SU-DHL-6 (cell line): ENCODE measurements at regions not wholly inside any gene's neighbourhood (a gene's known extent, or its start where the extent isn't known, plus 50 kb on each side); places are given as distances from the start of the nearest gene placed in this dataset.

ENCODE experiments used
- H2AFZ ChIP-seq: fragments of 200-600 bp; sonication (generic); 2 replicates; pipeline ENCODE4 v1.6.1; 2014; ENCODE audit warnings: low read depth, mild to moderate bottlenecking, moderate library complexity, mixed read lengths, antibody characterized with exemption, low read length; ENCODE audit not compliant: severe bottlenecking
- H3F3A ChIP-seq: fragments of 200-600 bp; shearing (Covaris generic); 2 replicates; pipeline ENCODE4 v1.6.0; 2016; ENCODE audit warnings: antibody characterized with exemption, mild to moderate bottlenecking; ENCODE audit not compliant: insufficient read depth
- H3K27ac ChIP-seq: fragments of 200-600 bp; sonication (generic); 2 replicates; pipeline ENCODE4 v1.5.1; 2016; ENCODE audit warnings: low read depth, mild to moderate bottlenecking, low read length, moderate library complexity, mixed read lengths
- H3K27me3 ChIP-seq: fragments of 200-600 bp; sonication (generic), shearing (Covaris generic); 2 replicates; pipeline ENCODE4 v1.6.0; 2014; ENCODE audit warnings: mild to moderate bottlenecking, low read length
- H3K36me3 ChIP-seq: fragments of 200-600 bp; sonication (generic); 2 replicates; pipeline ENCODE4 v1.6.1; 2014; ENCODE audit warnings: mild to moderate bottlenecking, low read length, mixed read lengths
- H3K4me2 ChIP-seq: fragments of 300-600, 200-600 bp; shearing (Covaris generic), sonication (generic); 2 replicates; pipeline ENCODE4 v1.6.0; 2014; ENCODE audit warnings: low read length, low read depth, mild to moderate bottlenecking; ENCODE audit not compliant: poor library complexity, severe bottlenecking
- H3K4me3 ChIP-seq: fragments of 200-600 bp; sonication (generic); 2 replicates; pipeline ENCODE4 v1.5.1; 2014; ENCODE audit warnings: antibody characterized with exemption, low read length, mild to moderate bottlenecking, mixed read lengths; ENCODE audit not compliant: insufficient read depth, poor library complexity, severe bottlenecking
- H3K79me2 ChIP-seq: fragments of 200-600 bp; sonication (generic); 2 replicates; pipeline ENCODE4 v1.6.1; 2014; ENCODE audit warnings: mild to moderate bottlenecking, low read length, moderate library complexity; ENCODE audit not compliant: insufficient read depth
- H3K9ac ChIP-seq: fragments of 200-600 bp; sonication (generic); 2 replicates; pipeline ENCODE4 v1.7.0; 2014; ENCODE audit warnings: mild to moderate bottlenecking, low read length
- H3K9me2 ChIP-seq: fragments of 200-600 bp; sonication (generic); replicated peaks from 2 replicates; pipeline ENCODE4 v1.6.1; 2014; ENCODE audit warnings: low read length; ENCODE audit not compliant: insufficient read depth
- H3K9me3 ChIP-seq: fragments of 200-600 bp; sonication (generic); 2 replicates; pipeline ENCODE4 v1.6.1; 2014; ENCODE audit warnings: low read length, mixed read lengths; ENCODE audit not compliant: insufficient read depth
- H4K20me1 ChIP-seq: fragments of 200-600 bp; sonication (generic); 2 replicates; pipeline ENCODE4 v1.6.1; 2014; ENCODE audit warnings: low read depth, mild to moderate bottlenecking, antibody characterized with exemption, low read length, moderate library complexity, mixed read lengths
- CTCF ChIP-seq: fragments of 200-600 bp; sonication (generic); IDR thresholded peaks from one replicate; pipeline ENCODE4 v1.5.1; 2017; ENCODE audit warnings: antibody characterized with exemption, mild to moderate bottlenecking, low read length, moderate library complexity; ENCODE audit not compliant: insufficient read depth, poor library complexity, severe bottlenecking
- EZH2phosphoT487 ChIP-seq: fragments of 200-600 bp; sonication (generic), shearing (Covaris generic); conservative IDR thresholded peaks from 2 replicates; pipeline ENCODE4 v1.6.1; 2018; ENCODE audit warnings: mild to moderate bottlenecking, antibody characterized with exemption, low read length, moderate library complexity, mixed read lengths

GRCh38 chr9:117809751-117810150 lies 105.5 kb downstream of the TLR4 start:
- H3K27ac ChIP-seq = no peak overlapping the region
- no peaks in the 10 kb centered on the region for H4K20me1 ChIP-seq
- no peak for TF ChIP-seq CTCF
- TF ChIP-seq EZH2phosphoT487 = no peak
- H3K4me2 ChIP-seq = no peak overlapping the region
- no peaks in the 10 kb centered on the region for H3K9me2 ChIP-seq
- no peaks in the 10 kb centered on the region for H3K27me3 ChIP-seq
- H3K4me3 ChIP-seq = no peak overlapping the region
- no peaks in the 10 kb centered on the region for H3K79me2 ChIP-seq
- H3K9me3 ChIP-seq = no peaks in the 10 kb centered on the region
- no peaks in the 10 kb centered on the region for H3K36me3 ChIP-seq
- no peak overlapping the region for H3K9ac ChIP-seq
- H2AFZ ChIP-seq = no peak overlapping the region
- H3F3A ChIP-seq = no peaks in the 10 kb centered on the region

GRCh38 chr9:117815315-117815714 lies 111.1 kb downstream of the TLR4 start:
- Histone ChIP-seq H3K9ac (no peak overlapping the region), H2AFZ (no peak overlapping the region), H3K79me2 (no peaks in the 10 kb centered on the region), H3K4me3 (no peak overlapping the region), H3K4me2 (no peak overlapping the region), H3K9me2 (no peaks in the 10 kb centered on the region), H4K20me1 (no peaks in the 10 kb centered on the region), H3K27ac (no peak overlapping the region), H3F3A (no peaks in the 10 kb centered on the region), H3K36me3 (no peaks in the 10 kb centered on the region), H3K27me3 (no peaks in the 10 kb centered on the region), H3K9me3 (no peaks in the 10 kb centered on the region)
- TF ChIP-seq EZH2phosphoT487 (no peak), CTCF (no peak)

- no peak overlapping the region for H3K4me2 ChIP-seq
- H3K4me3 ChIP-seq = no peak overlapping the region
- H3K27me3 ChIP-seq = no peaks in the 10 kb centered on the region
- no peak overlapping the region for H2AFZ ChIP-seq
- TF ChIP-seq CTCF = no peak
- no peak for TF ChIP-seq EZH2phosphoT487
- no peaks in the 10 kb centered on the region for H3K79me2 ChIP-seq
- H3K27ac ChIP-seq = no peak overlapping the region
- H3K9me3 ChIP-seq = no peaks in the 10 kb centered on the region
- no peaks in the 10 kb centered on the region for H4K20me1 ChIP-seq
- no peak overlapping the region for H3K9ac ChIP-seq
- no peaks in the 10 kb centered on the region for H3K9me2 ChIP-seq
- no peaks in the 10 kb centered on the region for H3F3A ChIP-seq
- no peaks in the 10 kb centered on the region for H3K36me3 ChIP-seq
These were observed 111.7 kb downstream of the TLR4 start for GRCh38 chr9:117815948-117816347.

- H2AFZ ChIP-seq = no peak overlapping the region
- no peaks in the 10 kb centered on the region for H3K27me3 ChIP-seq
- H3K9me2 ChIP-seq = no peaks in the 10 kb centered on the region
- no peak overlapping the region for H3K4me3 ChIP-seq
- no peaks in the 10 kb centered on the region for H3K9me3 ChIP-seq
- TF ChIP-seq CTCF (no peak), EZH2phosphoT487 (no peak)
- no peaks in the 10 kb centered on the region for H4K20me1 ChIP-seq
- no peaks in the 10 kb centered on the region for H3K36me3 ChIP-seq
- H3K9ac ChIP-seq = no peak overlapping the region
- no peaks in the 10 kb centered on the region for H3K79me2 ChIP-seq
- H3K27ac ChIP-seq = no peak overlapping the region
- H3F3A ChIP-seq = no peaks in the 10 kb centered on the region
- no peak overlapping the region for H3K4me2 ChIP-seq
These were observed 117.8 kb downstream of the TLR4 start for GRCh38 chr9:117821954-117822353.
